NCI-H1436 treated with DMSO at 0.1 percent for 48 hours (cell line): ENCODE measurements at regions not wholly inside any gene's neighbourhood (a gene's known extent, or its start where the extent isn't known, plus 50 kb on each side); places are given as distances from the start of the nearest gene placed in this dataset.
"Not testable (repeated sequence)": the region's sequence is repeated elsewhere in the genome, so short reads cannot be mapped to it uniquely, and the experiment has no call there.

ENCODE experiments used
- DNase-seq: peaks from one replicate; lab custom pipeline; 2025; lab: John Stamatoyannopoulos, UW

GRCh38 chr2:167582619-167583018 is 664.8 kb downstream of the STK39 start:
- no peak for DNase-seq

- DNase-seq, result no peak
Measured at GRCh38 chr2:167581961-167582574, 665.3 kb downstream of the STK39 start.

- no peak for DNase-seq
Measured at GRCh38 chr2:167579826-167580225, 667.6 kb downstream of the STK39 start.

GRCh38 chr2:167575276-167575675 is 672.1 kb downstream of the STK39 start:
- no peak for DNase-seq

GRCh38 chr2:167572883-167573619 is 674.3 kb downstream of the STK39 start:
- DNase-seq, result no peak

- no peak for DNase-seq
Measured at GRCh38 chr2:167570370-167570769, 677.0 kb downstream of the STK39 start.

GRCh38 chr2:167563885-167564619 is 675.8 kb downstream of the XIRP2 start:
- DNase-seq, result not testable (repeated sequence)

- DNase-seq, result not testable (repeated sequence)
Measured at GRCh38 chr2:167558272-167558991, 670.2 kb downstream of the XIRP2 start.

- no peak for DNase-seq
Measured at GRCh38 chr2:167555098-167555720, 666.9 kb downstream of the XIRP2 start.

GRCh38 chr2:167553635-167554034 is 665.4 kb downstream of the XIRP2 start:
- no peak for DNase-seq

GRCh38 chr2:167551416-167551815 is 663.1 kb downstream of the XIRP2 start:
- DNase-seq, result no peak

- DNase-seq, result no peak
Measured at GRCh38 chr2:167550448-167550847, 662.2 kb downstream of the XIRP2 start.

- no peak for DNase-seq
Measured at GRCh38 chr2:167548396-167548795, 660.1 kb downstream of the XIRP2 start.

GRCh38 chr2:167544602-167545001 is 656.3 kb downstream of the XIRP2 start:
- no peak for DNase-seq

GRCh38 chr2:167543721-167544120 is 655.4 kb downstream of the XIRP2 start:
- DNase-seq, result no peak

GRCh38 chr2:167537743-167538142 is 649.5 kb downstream of the XIRP2 start:
- no peak for DNase-seq

GRCh38 chr2:167534443-167534842 is 646.2 kb downstream of the XIRP2 start:
- DNase-seq, result no peak

- DNase-seq, result no peak
Measured at GRCh38 chr2:167524786-167525185, 636.5 kb downstream of the XIRP2 start.

GRCh38 chr2:167510071-167510759 is 621.9 kb downstream of the XIRP2 start:
- no peak for DNase-seq

- DNase-seq, result no peak
Measured at GRCh38 chr2:167509586-167509985, 621.3 kb downstream of the XIRP2 start.

GRCh38 chr2:167508709-167509108 is 620.4 kb downstream of the XIRP2 start:
- no peak for DNase-seq
